HG03439 (cell line): ENCODE measurements at regions not wholly inside any gene's neighbourhood (a gene's known extent, or its start where the extent isn't known, plus 50 kb on each side); places are given as distances from the start of the nearest gene placed in this dataset.
"Not testable (repeated sequence)": the region's sequence is repeated elsewhere in the genome, so short reads cannot be mapped to it uniquely, and the experiment has no call there.

Source experiments
- ATAC-seq: cut with Tn5 transposase; IDR thresholded peaks from one replicate; pipeline ENCODE4 v1.9.1; 2021; ENCODE audit warnings: mild to moderate bottlenecking, moderate library complexity; ENCODE audit not compliant: unreplicated experiment

- peak; percentile 25 for ATAC-seq
These were observed 220.7 kb downstream of the TACR3 start for GRCh38 chr4:103499094-103499493.

GRCh38 chr4:103498161-103499070 lies 221.4 kb downstream of the TACR3 start:
- ATAC-seq: peak; percentile 89

- ATAC-seq: peak; percentile 66
These were observed 222.1 kb downstream of the TACR3 start for GRCh38 chr4:103497692-103498091.

GRCh38 chr4:103496800-103497199 lies 223.0 kb downstream of the TACR3 start:
- ATAC-seq: no peak

- ATAC-seq: no peak
These were observed 226.2 kb downstream of the TACR3 start for GRCh38 chr4:103493450-103494159.

GRCh38 chr4:103485296-103485695 lies 234.5 kb downstream of the TACR3 start:
- ATAC-seq: not testable (repeated sequence)

GRCh38 chr4:103484521-103484920 lies 235.3 kb downstream of the TACR3 start:
- ATAC-seq: no peak

- ATAC-seq: no peak
These were observed 236.9 kb downstream of the TACR3 start for GRCh38 chr4:103482893-103483292.

GRCh38 chr4:103482471-103482870 lies 237.3 kb downstream of the TACR3 start:
- no peak for ATAC-seq

GRCh38 chr4:103478734-103479133 lies 241.1 kb downstream of the TACR3 start:
- ATAC-seq: no peak

- no peak for ATAC-seq
These were observed 241.6 kb downstream of the TACR3 start for GRCh38 chr4:103478210-103478609.

GRCh38 chr4:103457566-103457965 lies 259.4 kb upstream of the CENPE start:
- ATAC-seq: no peak

GRCh38 chr4:103451341-103451740 lies 253.2 kb upstream of the CENPE start:
- ATAC-seq: no peak

GRCh38 chr4:103450693-103451092 lies 252.6 kb upstream of the CENPE start:
- ATAC-seq: no peak

GRCh38 chr4:103449296-103450023 lies 251.3 kb upstream of the CENPE start:
- no peak for ATAC-seq

GRCh38 chr4:103445377-103445776 lies 247.2 kb upstream of the CENPE start:
- ATAC-seq: no peak

GRCh38 chr4:103443324-103443723 lies 245.2 kb upstream of the CENPE start:
- ATAC-seq: no peak

GRCh38 chr4:103429283-103429682 lies 231.1 kb upstream of the CENPE start:
- ATAC-seq: peak; percentile 91

- no peak for ATAC-seq
These were observed 227.3 kb upstream of the CENPE start for GRCh38 chr4:103425406-103425805.

GRCh38 chr4:103424853-103425252 lies 226.7 kb upstream of the CENPE start:
- no peak for ATAC-seq

- no peak for ATAC-seq
These were observed 225.1 kb upstream of the CENPE start for GRCh38 chr4:103423261-103423660.
